Naive thymus-derived CD4-positive, alpha-beta T cell (primary cell): ENCODE measurements at regions not wholly inside any gene's neighbourhood (a gene's known extent, or its start where the extent isn't known, plus 50 kb on each side); places are given as distances from the start of the nearest gene placed in this dataset.
"Not testable (repeated sequence)": the region's sequence is repeated elsewhere in the genome, so short reads cannot be mapped to it uniquely, and the experiment has no call there.

Source experiments
- ATAC-seq: fragments of 150-1000 bp; cut with Tn5 transposase; 2 replicates; pipeline ENCODE4 v1.10.0; 2021; ENCODE audit warnings: mild to moderate bottlenecking, moderate library complexity
- CTCF ChIA-PET: fragments of 350-600 bp; sonication (Branson Sonifier 250); formaldehyde crosslinking; loops from one replicate; lab custom pipeline; 2021; ENCODE audit warnings: antibody characterized with exemption; lab: Charles Lee
- POLR2A ChIA-PET: fragments of 350-600 bp; sonication (Branson Sonifier 250); formaldehyde crosslinking; loops from one replicate; lab custom pipeline; 2021; ENCODE audit warnings: antibody characterized with exemption, inconsistent platforms; lab: Charles Lee
- DNase-seq, 9 donors: peaks; one replicate each; pipeline versions ENCODE4 v3.0.0 to v3.0.0-alpha.2; 2020 to 2022; ENCODE audit warnings: mixed read lengths in 1 of 9
- H3K27ac ChIP-seq: one replicate; pipeline ENCODE4 v1.7.0; 2013; ENCODE audit warnings: mild to moderate bottlenecking, low read depth, low read length, moderate library complexity
- H3K27me3 ChIP-seq, 2 donors: one replicate each; pipeline ENCODE4 v1.7.0; 2013; ENCODE audit warnings: low read length in 2 of 2, mild to moderate bottlenecking in 2 of 2, moderate library complexity in 2 of 2; ENCODE audit not compliant: control insufficient read depth in 2 of 2, insufficient read depth in 2 of 2
- H3K36me3 ChIP-seq, 3 experiments: 1 replicate in 2 of 3; 2 replicates in 1 of 3; pipeline ENCODE4 v1.7.0; 2013; ENCODE audit warnings: low read length in 3 of 3, mild to moderate bottlenecking in 3 of 3, moderate library complexity in 1 of 3; ENCODE audit not compliant: insufficient read depth in 3 of 3, control insufficient read depth in 2 of 3
- H3K4me1 ChIP-seq, 2 donors: one replicate each; pipeline ENCODE4 v1.7.0; 2013; ENCODE audit warnings: low read length in 2 of 2, mild to moderate bottlenecking in 2 of 2, moderate library complexity in 1 of 2; ENCODE audit not compliant: control insufficient read depth in 2 of 2, insufficient read depth in 2 of 2
- H3K4me3 ChIP-seq: 2 replicates; pipeline ENCODE4 v1.7.0; 2013; ENCODE audit warnings: mild to moderate bottlenecking, low read length
- H3K9me3 ChIP-seq, 3 experiments: 1 replicate in 2 of 3; 2 replicates in 1 of 3; pipeline ENCODE4 v1.7.0; 2013; ENCODE audit warnings: low read length in 3 of 3; ENCODE audit not compliant: control insufficient read depth in 2 of 3
- H3K27ac Mint-ChIP-seq, 9 donors: one replicate each; pipeline ENCODE4 v1.8.0; 2020 to 2022; ENCODE audit warnings: mixed read lengths in 9 of 9, mild to moderate bottlenecking in 8 of 9, moderate library complexity in 5 of 9, inconsistent platforms in 2 of 9
- H3K27me3 Mint-ChIP-seq, 5 donors: one replicate each; pipeline ENCODE4 v1.8.0; 2021 to 2022; ENCODE audit warnings: mixed read lengths in 5 of 5, mild to moderate bottlenecking in 1 of 5
- H3K36me3 Mint-ChIP-seq, 5 donors: one replicate each; pipeline ENCODE4 v1.8.0; 2020 to 2022; ENCODE audit warnings: mixed read lengths in 5 of 5, mild to moderate bottlenecking in 3 of 5, inconsistent platforms in 1 of 5
- H3K4me1 Mint-ChIP-seq, 7 donors: one replicate each; pipeline ENCODE4 v1.8.0; 2020 to 2022; ENCODE audit warnings: mixed read lengths in 7 of 7, mild to moderate bottlenecking in 3 of 7, inconsistent platforms in 1 of 7
- H3K4me3 Mint-ChIP-seq, 10 donors: one replicate each; pipeline ENCODE4 v1.8.0; 2020 to 2022; ENCODE audit warnings: mild to moderate bottlenecking in 10 of 10, mixed read lengths in 10 of 10, moderate library complexity in 6 of 10, inconsistent platforms in 2 of 10
- H3K9me3 Mint-ChIP-seq, 11 donors: one replicate each; pipeline ENCODE4 v1.8.0; 2020 to 2022; ENCODE audit warnings: mixed read lengths in 11 of 11, mild to moderate bottlenecking in 4 of 11, inconsistent platforms in 1 of 11, moderate library complexity in 1 of 11
- intact Hi-C, 2 donors: fragments of 100-400 bp; cut with micrococcal nuclease; formaldehyde crosslinking; loops; one replicate each; pipeline ENCODE4 v1.15.1; 2023

- Histone ChIP-seq H3K9me3 (no peaks in the 10 kb centered on the region), H3K4me1 (no peaks in the 10 kb centered on the region), H3K36me3 (no peaks in the 10 kb centered on the region), H3K27ac (no peak overlapping the region), H3K27me3 (no peaks in the 10 kb centered on the region), H3K4me3 (no peak overlapping the region)
- ATAC-seq (no peak), DNase-seq (no peak)
- intact Hi-C loops = no loop called here
- Mint-ChIP-seq H3K4me3 (no peak overlapping the region), H3K27ac (no peak overlapping the region), H3K9me3 (peaks cover 0 to 9% (median 0%) of the 10 kb centered on the region in 11 donors), H3K36me3 (no peaks in the 10 kb centered on the region), H3K4me1 (no peaks in the 10 kb centered on the region), H3K27me3 (peaks cover 0 to 8% (median 0%) of the 10 kb centered on the region in 5 donors)
- ChIA-PET CTCF (no interaction called here), POLR2A (no interaction called here)
Measured at GRCh38 chrX:25105221-25105620, 89.5 kb upstream of the ARX start.

GRCh38 chrX:25096522-25097045 is 80.8 kb upstream of the ARX start:
- peaks cover 0 to 24% (median 20%) of the 10 kb centered on the region in 5 donors for H3K27me3 Mint-ChIP-seq
- no peaks in the 10 kb centered on the region for H3K9me3 ChIP-seq
- ChIA-PET POLR2A (no interaction called here), CTCF (no interaction called here)
- ATAC-seq = no peak
- DNase-seq = no peak
- no peak overlapping the region for H3K27ac Mint-ChIP-seq
- H3K9me3 Mint-ChIP-seq = peaks cover 0 to 2% (median 0%) of the 10 kb centered on the region in 11 donors
- H3K36me3 Mint-ChIP-seq = no peaks in the 10 kb centered on the region
- H3K4me1 ChIP-seq = no peaks in the 10 kb centered on the region
- no peaks in the 10 kb centered on the region for H3K4me1 Mint-ChIP-seq
- no peak overlapping the region for H3K4me3 Mint-ChIP-seq
- intact Hi-C loops = no loop called here
- no peaks in the 10 kb centered on the region for H3K27me3 ChIP-seq
- no peak overlapping the region for H3K27ac ChIP-seq
- H3K36me3 ChIP-seq = no peaks in the 10 kb centered on the region
- H3K4me3 ChIP-seq = no peak overlapping the region

GRCh38 chrX:25091152-25091551 is 75.4 kb upstream of the ARX start:
- DNase-seq, H3K27me3 ChIP-seq, POLR2A ChIA-PET: not testable (repeated sequence)

GRCh38 chrX:25084446-25084845 is 68.7 kb upstream of the ARX start:
- ATAC-seq = no peak
- Histone ChIP-seq H3K36me3 (no peaks in the 10 kb centered on the region), H3K27me3 (no peaks in the 10 kb centered on the region), H3K4me3 (no peak overlapping the region), H3K4me1 (no peaks in the 10 kb centered on the region), H3K9me3 (no peaks in the 10 kb centered on the region), H3K27ac (no peak overlapping the region)
- POLR2A ChIA-PET = no interaction called here
- Mint-ChIP-seq H3K27me3 (peaks cover 0 to 4% (median 0%) of the 10 kb centered on the region in 5 donors), H3K4me3 (no peak overlapping the region), H3K4me1 (no peaks in the 10 kb centered on the region), H3K27ac (no peak overlapping the region), H3K9me3 (peaks cover 0 to 10% (median 3%) of the 10 kb centered on the region in 11 donors), H3K36me3 (peaks cover 0 to 4% (median 0%) of the 10 kb centered on the region in 5 donors)
- intact Hi-C loops = no loop called here
- CTCF ChIA-PET = no interaction called here
- DNase-seq = no peak

More at GRCh38 chrX:25091152-25091551, 75.4 kb upstream of the ARX start:
- H3K36me3 ChIP-seq, H3K9me3 ChIP-seq, H3K4me1 Mint-ChIP-seq, H3K27ac ChIP-seq, ATAC-seq, H3K4me3 ChIP-seq, H3K36me3 Mint-ChIP-seq, H3K4me1 ChIP-seq, CTCF ChIA-PET, H3K27ac Mint-ChIP-seq, intact Hi-C loops, H3K4me3 Mint-ChIP-seq: not testable (repeated sequence)
- H3K27me3 Mint-ChIP-seq = peaks cover 4 to 14% (median 9%) of the 10 kb centered on the region in 5 donors
- peaks cover 0 to 11% (median 5%) of the 10 kb centered on the region in 11 donors for H3K9me3 Mint-ChIP-seq

- ChIA-PET POLR2A (no interaction called here), CTCF (no interaction called here)
- Mint-ChIP-seq H3K27ac (no peak overlapping the region), H3K36me3 (peaks cover 0 to 4% (median 0%) of the 10 kb centered on the region in 5 donors), H3K4me3 (no peak overlapping the region), H3K27me3 (no peaks in the 10 kb centered on the region), H3K9me3 (peaks cover 0 to 6% (median 0%) of the 10 kb centered on the region in 11 donors), H3K4me1 (no peaks in the 10 kb centered on the region)
- no peaks in the 10 kb centered on the region for H3K36me3 ChIP-seq
- H3K9me3 ChIP-seq = no peaks in the 10 kb centered on the region
- ATAC-seq = no peak
- H3K4me3 ChIP-seq = no peak overlapping the region
- no peaks in the 10 kb centered on the region for H3K27me3 ChIP-seq
- H3K4me1 ChIP-seq = no peaks in the 10 kb centered on the region
- DNase-seq = no peak
- H3K27ac ChIP-seq = no peak overlapping the region
- intact Hi-C loops = no loop called here
Measured at GRCh38 chrX:25083661-25084060, 67.9 kb upstream of the ARX start.

GRCh38 chrX:25079020-25079419 is 63.3 kb upstream of the ARX start:
- intact Hi-C loops = no loop called here
- ChIA-PET CTCF (interaction anchor here (0.6 kb wide), 1 partner anchor 592 kb away, joined by 4 read pairs; no protein-coding TSS in a partner anchor), POLR2A (no interaction called here)
- no peak overlapping the region for H3K27ac Mint-ChIP-seq
- DNase-seq = no peak
- Histone ChIP-seq H3K36me3 (no peaks in the 10 kb centered on the region), H3K4me1 (no peaks in the 10 kb centered on the region), H3K9me3 (no peaks in the 10 kb centered on the region), H3K4me3 (no peak overlapping the region), H3K27ac (no peak overlapping the region), H3K27me3 (no peaks in the 10 kb centered on the region)
- peaks cover 0 to 6% (median 0%) of the 10 kb centered on the region in 5 donors for H3K27me3 Mint-ChIP-seq
- H3K36me3 Mint-ChIP-seq = peaks cover 0 to 3% (median 0%) of the 10 kb centered on the region in 5 donors
- H3K4me1 Mint-ChIP-seq = no peaks in the 10 kb centered on the region
- ATAC-seq = no peak
- H3K4me3 Mint-ChIP-seq = no peak overlapping the region
- peaks cover 0 to 3% (median 0%) of the 10 kb centered on the region in 11 donors for H3K9me3 Mint-ChIP-seq

GRCh38 chrX:25076941-25077500 is 61.3 kb upstream of the ARX start:
- no peaks in the 10 kb centered on the region for H3K4me1 Mint-ChIP-seq
- H3K27me3 Mint-ChIP-seq = peaks cover 0 to 10% (median 0%) of the 10 kb centered on the region in 5 donors
- DNase-seq = no peak
- H3K4me3 Mint-ChIP-seq = no peak overlapping the region
- no peak overlapping the region for H3K27ac Mint-ChIP-seq
- H3K36me3 ChIP-seq = no peaks in the 10 kb centered on the region
- peaks cover 0 to 3% (median 0%) of the 10 kb centered on the region in 11 donors for H3K9me3 Mint-ChIP-seq
- intact Hi-C loops = no loop called here
- no peak for ATAC-seq
- peaks cover 0 to 3% (median 0%) of the 10 kb centered on the region in 5 donors for H3K36me3 Mint-ChIP-seq
- POLR2A ChIA-PET = no interaction called here
- H3K27ac ChIP-seq = no peak overlapping the region
- H3K4me3 ChIP-seq = no peak overlapping the region
- H3K27me3 ChIP-seq = no peaks in the 10 kb centered on the region
- H3K9me3 ChIP-seq = no peaks in the 10 kb centered on the region
- H3K4me1 ChIP-seq = no peaks in the 10 kb centered on the region
- CTCF ChIA-PET = no interaction called here
